GM21825 (cell line): ENCODE measurements at regions not wholly inside any gene's neighbourhood (a gene's known extent, or its start where the extent isn't known, plus 50 kb on each side); places are given as distances from the start of the nearest gene placed in this dataset.

Experiments used
- ATAC-seq: cut with Tn5 transposase; IDR thresholded peaks from one replicate; pipeline ENCODE4 v1.9.1; 2021; ENCODE audit warnings: mild to moderate bottlenecking, moderate library complexity; ENCODE audit not compliant: unreplicated experiment

- no peak for ATAC-seq
Measured at GRCh38 chr10:124231168-124232155, 138.1 kb upstream of the CHST15 start.

DNA sequence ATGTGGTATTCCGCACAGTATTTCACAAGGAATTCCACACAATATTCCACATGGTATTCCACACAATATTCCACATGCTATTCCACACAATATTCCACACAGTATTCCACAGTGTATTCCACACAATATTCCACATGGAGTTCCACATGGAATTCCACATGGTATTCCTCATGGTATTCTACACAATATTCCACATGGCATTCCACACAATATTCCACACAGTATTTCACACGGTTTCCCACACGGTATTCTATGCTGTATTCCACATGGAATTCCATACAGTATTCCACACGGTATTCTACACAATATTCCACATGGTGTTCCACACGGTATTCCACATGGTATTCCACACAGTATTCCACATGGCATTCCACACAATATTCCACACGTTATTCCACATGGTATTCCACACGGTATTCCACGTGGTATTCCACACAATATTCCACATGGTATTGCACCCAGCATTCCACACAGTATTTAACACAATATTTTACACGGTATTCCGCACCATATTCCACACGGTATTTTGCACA, 137.3 kb upstream of the CHST15 start:
- ATAC-seq, result no peak

DNA sequence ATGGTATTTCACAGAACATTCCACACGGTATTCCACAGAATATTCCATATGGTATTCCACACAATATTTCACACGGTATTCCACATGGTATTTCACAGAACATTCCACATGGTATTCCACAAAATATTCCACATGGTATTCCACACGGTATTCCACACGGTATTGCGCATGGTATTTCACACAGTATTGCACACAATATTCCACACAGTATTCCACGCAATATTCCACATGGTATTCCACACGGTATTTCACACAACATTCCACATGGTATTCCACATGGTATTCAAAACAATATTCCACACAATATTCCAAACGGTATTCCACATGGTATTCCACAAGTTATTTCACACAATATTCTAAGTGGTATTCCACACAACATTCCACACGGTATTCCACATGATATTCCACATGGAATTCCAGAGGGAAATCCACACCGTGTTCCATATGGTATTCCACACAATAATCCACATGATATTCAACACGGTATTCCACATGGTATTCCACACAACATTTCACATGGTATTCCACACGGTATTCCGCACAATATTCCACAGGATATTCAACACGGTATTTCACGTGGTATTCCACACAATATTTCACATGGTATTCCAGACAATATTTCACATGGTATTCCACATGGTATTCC, 136.7 kb upstream of the CHST15 start:
- ATAC-seq, result no peak

- ATAC-seq, result no peak
Measured at GRCh38 chr10:124229201-124229988, 136.0 kb upstream of the CHST15 start.

- no peak for ATAC-seq
Measured at GRCh38 chr10:124228471-124228870, 135.1 kb upstream of the CHST15 start.

- ATAC-seq, result no peak
Measured at GRCh38 chr10:124227988-124228387, 134.6 kb upstream of the CHST15 start.

GRCh38 chr10:124227055-124227975, 133.9 kb upstream of the CHST15 start:
- no peak for ATAC-seq

- ATAC-seq, result no peak
Measured at GRCh38 chr10:124226271-124227054, 133.1 kb upstream of the CHST15 start.

DNA sequence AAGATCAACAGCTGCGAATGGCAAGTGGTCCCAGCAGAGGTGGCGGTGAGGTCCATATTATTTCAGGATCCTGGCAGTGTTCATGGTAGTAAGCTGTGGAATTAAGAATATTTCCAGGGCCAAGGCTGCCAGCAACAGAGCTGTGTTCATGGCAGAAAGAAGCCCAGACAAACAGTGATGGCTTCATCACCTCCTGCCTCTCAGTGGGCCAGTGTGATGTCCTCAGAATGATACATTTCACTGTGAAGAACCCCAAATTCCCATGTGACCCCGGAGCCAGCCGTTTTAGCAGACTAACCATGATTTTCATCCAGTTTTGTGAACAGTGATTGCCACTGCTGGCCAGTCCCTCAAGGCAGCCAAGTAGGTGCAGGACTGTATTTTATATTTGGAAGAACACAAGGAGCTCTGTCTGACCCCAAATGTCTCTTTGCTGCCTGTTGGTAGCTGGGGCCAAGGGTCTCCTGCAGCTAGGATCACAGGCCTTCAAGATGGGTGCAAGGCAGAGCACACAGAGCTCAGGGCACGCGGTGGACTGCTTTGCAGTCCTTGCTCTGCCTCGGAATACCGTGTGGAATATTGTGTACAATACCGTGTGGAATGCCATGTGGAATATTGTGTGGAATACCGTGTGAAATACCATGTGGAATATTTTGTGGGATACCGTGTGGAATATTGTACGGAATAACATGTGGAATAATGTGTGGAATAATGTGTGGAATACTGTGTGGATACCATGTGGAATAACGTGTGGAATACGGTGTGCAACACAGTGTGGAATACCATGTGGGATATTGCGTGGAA, 132.3 kb upstream of the CHST15 start:
- ATAC-seq, result no peak

DNA sequence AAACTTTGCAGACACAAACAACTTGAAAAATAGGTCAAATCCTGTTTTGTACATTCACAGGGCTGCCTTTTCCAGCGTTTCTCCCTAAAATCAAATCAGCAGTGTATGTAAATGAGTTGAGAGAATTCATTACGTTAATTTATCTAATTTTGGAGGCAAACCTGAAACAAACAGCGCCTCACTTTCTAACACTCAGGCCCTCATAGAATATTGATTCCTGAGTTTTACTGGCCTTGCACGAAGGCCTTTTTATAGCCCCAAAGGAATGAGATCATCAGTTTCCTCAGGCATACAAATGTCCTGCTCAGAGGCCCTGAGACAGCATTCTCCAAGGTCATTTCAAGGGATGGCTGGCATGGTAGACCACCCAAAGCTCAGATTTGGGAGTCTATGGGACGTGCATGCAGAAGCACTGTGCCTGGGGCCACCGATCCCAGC, 131.7 kb upstream of the CHST15 start:
- ATAC-seq, result no peak

DNA sequence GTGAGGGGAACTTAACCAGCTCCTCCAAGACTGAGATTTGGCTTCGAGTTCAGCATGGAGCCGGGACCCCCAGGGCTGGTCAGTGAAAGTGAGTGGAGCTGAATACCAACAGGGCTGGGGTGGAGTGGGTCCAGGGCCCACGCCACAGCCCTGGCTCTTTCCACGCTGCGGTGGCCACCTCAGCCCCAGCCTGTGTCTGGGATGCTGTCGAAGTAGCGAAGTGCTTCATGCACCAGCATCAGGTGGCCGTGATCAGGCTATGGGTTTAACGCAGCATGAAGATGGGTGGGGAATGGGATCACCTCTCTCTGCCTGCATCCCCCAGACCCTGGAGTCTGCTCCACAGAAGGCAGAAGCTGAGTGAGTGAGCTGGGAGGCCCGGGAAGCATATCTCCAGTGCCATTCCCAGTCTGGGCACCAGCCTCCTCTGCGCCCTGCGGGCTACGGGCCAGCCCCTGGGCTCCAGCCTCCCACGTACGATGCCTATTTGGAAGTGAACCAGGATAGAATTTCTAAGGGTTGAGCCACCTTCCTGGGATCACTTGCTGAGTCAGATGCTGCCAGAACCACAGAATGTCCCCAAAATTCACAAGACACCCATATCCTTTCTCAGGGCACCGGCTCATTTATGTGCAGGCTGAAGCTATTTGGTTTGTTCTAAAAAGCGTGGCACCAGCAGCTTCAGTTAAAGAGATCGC, 131.1 kb upstream of the CHST15 start:
- no peak for ATAC-seq

DNA sequence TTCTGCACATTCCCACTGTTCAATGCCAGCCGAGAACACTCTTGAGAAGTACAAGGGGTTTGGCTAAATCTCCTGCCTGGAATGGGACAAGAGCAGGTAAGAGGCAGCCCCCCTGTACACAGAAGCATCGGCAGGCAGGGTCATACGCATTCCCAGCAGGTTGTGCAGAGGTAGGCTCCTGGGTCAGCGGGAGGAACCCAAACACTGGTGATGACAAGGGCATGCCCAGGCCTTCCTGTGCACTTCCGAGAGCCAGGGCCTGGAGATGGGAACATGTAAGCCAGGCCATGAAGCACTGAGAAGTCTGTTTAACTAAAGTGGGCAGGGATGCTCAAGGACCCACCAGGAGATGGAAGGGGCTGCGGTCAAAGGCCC, 130.3 kb upstream of the CHST15 start:
- no peak for ATAC-seq

- ATAC-seq, result no peak
Measured at GRCh38 chr10:124222988-124223710, 129.8 kb upstream of the CHST15 start.

GRCh38 chr10:124222318-124222987, 129.1 kb upstream of the CHST15 start:
- ATAC-seq, result peak; percentile 28

- ATAC-seq, result peak; percentile 59
Measured at GRCh38 chr10:124221356-124222317, 128.2 kb upstream of the CHST15 start.
